Choroid plexus epithelial cell (primary cell): ENCODE measurements at regions not wholly inside any gene's neighbourhood (a gene's known extent, or its start where the extent isn't known, plus 50 kb on each side); places are given as distances from the start of the nearest gene placed in this dataset.
"Not testable (repeated sequence)": the region's sequence is repeated elsewhere in the genome, so short reads cannot be mapped to it uniquely, and the experiment has no call there.

Experiments used
- DNase-seq: peaks from one replicate; pipeline ENCODE4 v3.0.0-alpha.2; 2010; ENCODE audit warnings: low read depth
- H3K4me3 ChIP-seq: 2 replicates; pipeline ENCODE4 v1.5.1; 2011; ENCODE audit warnings: low read depth, mild to moderate bottlenecking, control low read depth, low read length, moderate library complexity
- TF ChIP-seq, protein P1 (sequence below): conservative IDR thresholded peaks from 2 replicates; pipeline ENCODE4 v1.5.1; 2011; ENCODE audit warnings: low read depth, mild to moderate bottlenecking, control low read depth, inconsistent platforms, low read length, moderate library complexity

DNA sequence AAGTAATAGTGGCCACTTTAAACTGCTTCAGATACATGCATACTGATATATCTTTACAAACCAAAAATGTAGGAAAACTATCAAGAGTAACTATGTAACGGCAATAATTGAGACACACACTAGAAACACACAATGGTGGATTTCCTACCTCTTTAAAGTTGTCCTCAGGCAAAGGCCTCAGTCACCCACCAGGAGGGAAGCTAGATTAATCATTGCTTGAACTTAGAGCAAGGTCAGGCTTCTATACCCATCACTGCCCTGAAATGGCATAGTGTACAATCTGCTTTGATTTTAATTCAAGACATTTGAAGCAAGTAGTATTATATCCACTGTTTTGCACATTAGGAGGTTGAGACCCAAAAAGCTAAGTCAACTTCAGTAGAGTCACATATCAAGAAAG, 110.9 kb downstream of the AREG start:
- no peak overlapping the region for H3K4me3 ChIP-seq
- no peak for DNase-seq
- TF ChIP-seq, protein P1, sequence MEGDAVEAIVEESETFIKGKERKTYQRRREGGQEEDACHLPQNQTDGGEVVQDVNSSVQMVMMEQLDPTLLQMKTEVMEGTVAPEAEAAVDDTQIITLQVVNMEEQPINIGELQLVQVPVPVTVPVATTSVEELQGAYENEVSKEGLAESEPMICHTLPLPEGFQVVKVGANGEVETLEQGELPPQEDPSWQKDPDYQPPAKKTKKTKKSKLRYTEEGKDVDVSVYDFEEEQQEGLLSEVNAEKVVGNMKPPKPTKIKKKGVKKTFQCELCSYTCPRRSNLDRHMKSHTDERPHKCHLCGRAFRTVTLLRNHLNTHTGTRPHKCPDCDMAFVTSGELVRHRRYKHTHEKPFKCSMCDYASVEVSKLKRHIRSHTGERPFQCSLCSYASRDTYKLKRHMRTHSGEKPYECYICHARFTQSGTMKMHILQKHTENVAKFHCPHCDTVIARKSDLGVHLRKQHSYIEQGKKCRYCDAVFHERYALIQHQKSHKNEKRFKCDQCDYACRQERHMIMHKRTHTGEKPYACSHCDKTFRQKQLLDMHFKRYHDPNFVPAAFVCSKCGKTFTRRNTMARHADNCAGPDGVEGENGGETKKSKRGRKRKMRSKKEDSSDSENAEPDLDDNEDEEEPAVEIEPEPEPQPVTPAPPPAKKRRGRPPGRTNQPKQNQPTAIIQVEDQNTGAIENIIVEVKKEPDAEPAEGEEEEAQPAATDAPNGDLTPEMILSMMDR = no peak

DNA sequence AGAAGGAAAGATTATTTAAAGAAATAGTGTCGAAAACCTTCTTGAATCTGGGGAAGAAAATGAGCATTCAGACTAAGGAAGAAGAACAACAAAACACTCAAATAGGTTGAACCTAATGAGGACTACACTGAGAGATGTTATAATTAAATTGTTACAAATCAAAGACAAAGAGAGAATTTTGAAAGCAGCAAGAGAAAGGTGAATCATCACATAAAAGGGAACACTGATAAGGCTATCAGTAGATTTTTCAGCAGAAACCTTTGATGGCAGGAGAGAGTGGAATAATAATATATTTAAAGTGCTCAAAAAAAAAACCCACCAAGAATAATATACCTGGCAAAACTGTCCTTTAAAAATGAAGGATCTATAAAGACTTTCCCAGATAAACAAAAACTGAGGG, 114.9 kb downstream of the AREG start:
- no peak for DNase-seq
- TF ChIP-seq, protein P1 = no peak
- H3K4me3 ChIP-seq = no peak overlapping the region

DNA sequence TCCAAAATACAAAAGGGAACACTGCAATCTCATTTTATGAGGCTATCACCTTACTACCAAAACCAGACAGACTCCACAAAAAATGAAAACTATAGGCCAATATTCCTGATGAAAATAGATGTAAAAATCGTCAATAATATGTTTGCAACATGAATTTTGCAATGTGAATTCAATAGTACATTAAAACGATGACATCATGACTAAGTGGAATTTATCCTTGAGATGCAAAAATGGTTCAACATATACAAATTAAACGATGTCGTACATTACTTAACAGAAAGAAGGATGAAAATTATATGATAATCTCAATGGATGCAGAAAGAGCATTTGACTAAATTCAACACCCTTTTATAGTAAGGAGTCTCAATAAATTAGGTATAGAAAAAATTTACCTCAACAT, 123.0 kb downstream of the AREG start:
- H3K4me3 ChIP-seq = no peak overlapping the region
- TF ChIP-seq, protein P1 = no peak
- no peak for DNase-seq

DNA sequence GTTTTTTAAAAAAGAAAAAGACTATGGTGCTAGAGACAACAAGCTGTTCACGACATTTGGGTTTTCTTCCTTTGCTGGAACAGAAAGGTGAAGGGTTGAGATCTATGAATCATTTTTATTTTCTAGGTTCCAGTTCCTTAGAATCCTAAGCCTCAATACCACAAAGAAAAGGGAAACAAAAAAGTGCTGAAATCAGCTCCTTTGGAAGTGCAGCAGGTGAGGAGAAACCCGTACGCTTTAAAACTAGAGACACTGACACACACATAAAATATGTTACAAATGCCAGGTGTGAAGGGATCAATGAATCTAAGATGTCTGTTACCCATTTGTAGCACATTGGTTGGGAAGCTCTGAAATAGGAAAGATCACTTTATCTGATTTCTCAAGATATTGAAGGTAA, 125.2 kb downstream of the AREG start:
- H3K4me3 ChIP-seq = no peak overlapping the region
- DNase-seq = no peak
- TF ChIP-seq, protein P1 = no peak

DNA sequence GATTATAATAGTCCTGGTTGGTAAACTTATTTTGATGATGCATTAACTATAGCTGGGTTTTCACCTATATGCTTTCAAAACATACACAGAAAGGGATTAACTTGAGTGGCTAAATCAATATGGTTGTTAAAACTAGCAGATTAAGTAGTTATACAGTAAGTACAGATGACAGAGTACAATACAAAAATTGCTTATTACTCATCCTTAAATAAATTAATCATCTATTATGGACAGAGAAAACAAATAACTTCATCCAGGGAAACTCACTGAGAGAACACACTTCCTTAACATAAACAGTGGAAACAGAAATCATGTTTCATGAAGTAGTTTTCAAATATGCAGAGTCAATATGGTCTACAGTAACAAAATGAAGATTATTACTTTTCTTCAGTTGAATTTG, 133.4 kb downstream of the AREG start:
- TF ChIP-seq, protein P1 = no peak
- no peak overlapping the region for H3K4me3 ChIP-seq
- DNase-seq = no peak

DNA sequence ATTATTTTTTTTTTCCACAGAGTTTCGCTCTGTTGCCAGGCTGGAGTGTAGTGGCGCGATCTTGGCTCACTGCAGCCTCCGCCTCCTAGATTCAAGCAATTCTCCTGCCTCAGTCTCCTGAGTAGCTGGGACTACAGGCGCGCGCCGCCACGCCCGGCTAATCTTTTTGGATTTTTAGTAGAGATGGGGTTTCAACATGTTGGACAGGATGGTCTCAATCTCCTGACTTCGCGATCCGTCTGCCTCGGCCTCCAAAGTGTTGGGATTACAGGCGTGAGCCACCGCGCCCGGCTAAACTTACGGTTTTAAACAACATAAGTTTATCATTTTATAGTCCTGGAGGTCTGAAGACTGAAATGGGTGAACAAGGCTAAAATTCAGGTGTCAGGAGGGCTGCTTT, 133.9 kb downstream of the AREG start:
- DNase-seq, H3K4me3 ChIP-seq: not testable (repeated sequence)

DNA sequence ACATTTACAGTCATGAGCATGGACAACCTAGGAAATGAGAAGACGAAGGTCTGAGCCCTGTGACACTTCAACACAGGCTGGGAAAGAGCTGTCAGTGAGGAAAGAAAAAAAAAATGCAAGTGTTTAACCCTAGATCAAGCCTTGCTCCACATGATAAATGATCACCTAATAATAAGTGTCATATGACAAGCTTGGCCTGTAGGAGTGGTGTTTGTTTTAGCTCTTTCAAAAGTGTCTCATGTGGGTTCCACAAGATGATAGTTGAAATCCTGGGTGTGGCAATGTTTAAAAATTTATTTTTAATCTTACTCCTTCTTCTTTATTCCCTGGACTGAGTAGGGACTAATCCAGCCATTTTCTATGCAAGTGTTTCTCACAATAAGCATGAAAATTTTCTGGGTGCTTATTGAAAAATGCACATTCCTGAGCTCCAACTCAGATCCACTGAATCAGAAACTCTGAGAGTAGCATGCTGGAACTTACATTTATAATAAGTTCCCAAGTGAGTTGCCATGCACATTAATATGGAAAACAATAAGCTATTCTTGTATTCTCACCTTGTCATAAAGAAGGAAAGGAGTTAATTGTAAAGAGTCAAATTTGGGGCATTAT, 138.3 kb downstream of the AREG start:
- DNase-seq = peak; percentile 49
- TF ChIP-seq, protein P1 = no peak
- no peak overlapping the region for H3K4me3 ChIP-seq
